ENCODE measurements at regions not wholly inside any gene's neighbourhood (a gene's known extent, or its start where the extent isn't known, plus 50 kb on each side); places are given as distances from the start of the nearest gene placed in this dataset.

DNA sequence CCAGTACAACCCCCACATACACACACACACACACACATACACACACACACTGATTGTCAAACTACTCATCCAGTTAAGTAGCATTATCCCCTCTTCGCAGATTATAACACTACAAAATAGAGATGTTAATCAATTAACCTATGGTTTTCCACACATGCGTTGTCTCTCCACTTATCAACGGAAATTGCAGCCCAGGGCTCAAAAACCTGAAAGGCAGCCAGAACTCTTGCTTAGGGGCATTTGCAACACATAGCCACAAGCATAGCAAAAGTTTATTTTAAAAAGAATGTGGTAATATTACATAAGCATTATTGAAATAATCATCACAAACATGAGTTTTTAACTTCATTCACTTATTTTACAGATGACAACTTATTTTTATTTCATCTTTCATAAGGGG, 265.8 kb downstream of the SLC16A7 start:
- Histone ChIP-seq H3K27ac (no peak overlapping the region), H3K36me3 (replicated peaks; ENCODE audit: insufficient read depth, low read depth) (no peaks in the 10 kb centered on the region), H4K20me1 (ENCODE audit: insufficient read depth, poor library complexity, severe bottlenecking) (no peaks in the 10 kb centered on the region), H3K9me3 (ENCODE audit: low read depth) (no peaks in the 10 kb centered on the region), H3K79me2 (no peaks in the 10 kb centered on the region), H3K4me1 (ENCODE audit: insufficient read depth) (peaks cover 6% of the 10 kb centered on the region), H3K27me3 (no peaks in the 10 kb centered on the region), H3K4me3 (no peak overlapping the region), H2AFZ (no peak overlapping the region), H3K4me2 (no peak overlapping the region), H3K9me2 (replicated peaks; ENCODE audit: insufficient read depth) (no peaks in the 10 kb centered on the region)
- 71% methylated on average over 3 of the region's 3 CpGs for WGBS (ENCODE audit: low lambda C conversion rate, missing lambda C conversion rate)
- DNase-seq (ENCODE audit: low spot score), result no peak
- TF ChIP-seq, protein P1, sequence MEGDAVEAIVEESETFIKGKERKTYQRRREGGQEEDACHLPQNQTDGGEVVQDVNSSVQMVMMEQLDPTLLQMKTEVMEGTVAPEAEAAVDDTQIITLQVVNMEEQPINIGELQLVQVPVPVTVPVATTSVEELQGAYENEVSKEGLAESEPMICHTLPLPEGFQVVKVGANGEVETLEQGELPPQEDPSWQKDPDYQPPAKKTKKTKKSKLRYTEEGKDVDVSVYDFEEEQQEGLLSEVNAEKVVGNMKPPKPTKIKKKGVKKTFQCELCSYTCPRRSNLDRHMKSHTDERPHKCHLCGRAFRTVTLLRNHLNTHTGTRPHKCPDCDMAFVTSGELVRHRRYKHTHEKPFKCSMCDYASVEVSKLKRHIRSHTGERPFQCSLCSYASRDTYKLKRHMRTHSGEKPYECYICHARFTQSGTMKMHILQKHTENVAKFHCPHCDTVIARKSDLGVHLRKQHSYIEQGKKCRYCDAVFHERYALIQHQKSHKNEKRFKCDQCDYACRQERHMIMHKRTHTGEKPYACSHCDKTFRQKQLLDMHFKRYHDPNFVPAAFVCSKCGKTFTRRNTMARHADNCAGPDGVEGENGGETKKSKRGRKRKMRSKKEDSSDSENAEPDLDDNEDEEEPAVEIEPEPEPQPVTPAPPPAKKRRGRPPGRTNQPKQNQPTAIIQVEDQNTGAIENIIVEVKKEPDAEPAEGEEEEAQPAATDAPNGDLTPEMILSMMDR (IDR thresholded peaks at IDR 0.05; ENCODE audit: poor library complexity), result no peak
- TF ChIP-seq EZH2phosphoT487 (IDR thresholded peaks at IDR 0.05; ENCODE audit: low read depth, severe bottlenecking, unreplicated experiment), result no peak
- TF ChIP-seq EZH2 (IDR thresholded peaks at IDR 0.05; ENCODE audit: borderline replicate concordance), result no peak

DNA sequence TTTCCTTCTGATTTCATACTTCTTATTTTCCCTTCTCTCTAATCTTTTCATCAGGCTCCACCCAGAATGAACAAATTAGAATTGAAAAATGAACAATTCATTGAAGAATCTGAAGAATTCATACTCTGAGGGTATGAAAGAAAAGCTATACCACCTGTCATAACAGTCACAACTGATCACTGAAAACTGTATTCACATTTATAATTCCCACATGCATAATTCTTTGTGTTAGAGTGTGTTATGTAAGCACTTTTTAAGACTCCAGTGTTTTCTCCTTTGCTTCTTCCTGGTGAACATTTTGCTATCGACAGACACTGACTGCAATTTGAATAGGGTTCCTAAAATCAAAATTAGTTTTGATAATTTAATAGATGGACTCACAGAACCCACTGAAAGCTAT, 271.2 kb downstream of the SLC16A7 start:
- Histone ChIP-seq H3K27me3 (no peaks in the 10 kb centered on the region), H3K79me2 (no peaks in the 10 kb centered on the region), H4K20me1 (ENCODE audit: insufficient read depth, poor library complexity, severe bottlenecking) (no peaks in the 10 kb centered on the region), H3K9me3 (ENCODE audit: low read depth) (no peaks in the 10 kb centered on the region), H3K4me2 (no peak overlapping the region), H3K9me2 (replicated peaks; ENCODE audit: insufficient read depth) (no peaks in the 10 kb centered on the region), H3K36me3 (replicated peaks; ENCODE audit: insufficient read depth, low read depth) (no peaks in the 10 kb centered on the region), H3K4me3 (no peak overlapping the region), H3K27ac (no peak overlapping the region), H2AFZ (no peak overlapping the region), H3K4me1 (ENCODE audit: insufficient read depth) (no peaks in the 10 kb centered on the region)
- DNase-seq (ENCODE audit: low spot score), result no peak
- WGBS (ENCODE audit: low lambda C conversion rate, missing lambda C conversion rate), result 90% methylated on average over 1 of the region's 1 CpG
- TF ChIP-seq, protein P1 (IDR thresholded peaks at IDR 0.05; ENCODE audit: poor library complexity), result no peak
- TF ChIP-seq EZH2 (IDR thresholded peaks at IDR 0.05; ENCODE audit: borderline replicate concordance) (no peak), EZH2phosphoT487 (IDR thresholded peaks at IDR 0.05; ENCODE audit: low read depth, severe bottlenecking, unreplicated experiment) (no peak)

DNA sequence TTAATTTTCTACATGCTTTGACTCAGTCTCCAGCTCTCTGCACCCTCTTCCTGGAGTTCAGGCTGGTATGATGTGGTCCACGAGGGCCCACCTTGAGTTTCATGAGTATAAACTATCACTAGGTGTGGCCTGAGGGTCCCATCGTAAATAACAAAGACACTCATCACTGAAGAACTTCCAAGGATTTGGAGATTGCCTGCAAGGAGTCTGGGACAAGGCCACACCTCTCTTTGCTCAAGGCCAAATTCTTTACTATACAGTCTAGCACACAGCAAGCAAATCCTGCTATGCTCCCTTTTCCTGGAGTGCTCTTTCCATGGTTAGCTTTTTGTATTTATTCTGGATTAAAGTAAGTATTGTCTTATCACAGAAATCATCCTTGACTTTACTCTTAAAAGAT, 271.9 kb downstream of the SLC16A7 start:
- Histone ChIP-seq H3K79me2 (no peaks in the 10 kb centered on the region), H3K4me1 (ENCODE audit: insufficient read depth) (no peaks in the 10 kb centered on the region), H3K27me3 (no peaks in the 10 kb centered on the region), H3K36me3 (replicated peaks; ENCODE audit: insufficient read depth, low read depth) (no peaks in the 10 kb centered on the region), H2AFZ (no peak overlapping the region), H3K27ac (no peak overlapping the region), H3K9me3 (ENCODE audit: low read depth) (no peaks in the 10 kb centered on the region), H3K4me3 (no peak overlapping the region), H3K4me2 (no peak overlapping the region), H4K20me1 (ENCODE audit: insufficient read depth, poor library complexity, severe bottlenecking) (no peaks in the 10 kb centered on the region), H3K9me2 (replicated peaks; ENCODE audit: insufficient read depth) (no peaks in the 10 kb centered on the region)
- TF ChIP-seq EZH2phosphoT487 (IDR thresholded peaks at IDR 0.05; ENCODE audit: low read depth, severe bottlenecking, unreplicated experiment) (no peak), EZH2 (IDR thresholded peaks at IDR 0.05; ENCODE audit: borderline replicate concordance) (no peak)
- TF ChIP-seq, protein P1 (IDR thresholded peaks at IDR 0.05; ENCODE audit: poor library complexity), result no peak
- DNase-seq (ENCODE audit: low spot score), result no peak
- 66% methylated on average over 2 of the region's 2 CpGs for WGBS (ENCODE audit: low lambda C conversion rate, missing lambda C conversion rate)

DNA sequence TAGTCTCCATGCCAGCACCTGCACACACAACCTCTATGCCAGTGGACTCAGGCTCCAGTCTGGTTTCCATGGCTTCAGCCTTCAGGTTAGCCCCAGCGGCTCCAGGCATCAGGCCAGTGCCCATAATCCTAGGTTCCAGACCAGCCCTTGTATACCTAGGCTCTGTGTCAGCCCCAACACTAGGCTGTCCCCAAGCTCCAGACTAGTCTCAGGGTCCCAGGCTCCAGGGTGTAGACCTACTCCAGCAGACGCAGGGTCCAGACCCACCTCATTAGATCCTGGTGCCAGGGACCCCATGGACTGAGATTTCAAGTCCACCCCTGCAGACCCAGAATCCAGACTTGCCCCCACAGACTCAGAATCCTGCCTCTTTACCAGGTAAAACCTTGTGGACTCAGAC, 275.9 kb downstream of the SLC16A7 start:
- no peak overlapping the region for H3K4me2 ChIP-seq
- no peak overlapping the region for H3K4me3 ChIP-seq
- peaks cover 7% of the 10 kb centered on the region for H3K4me1 ChIP-seq (ENCODE audit: insufficient read depth)
- 98% methylated on average over 2 of the region's 2 CpGs for WGBS (ENCODE audit: low lambda C conversion rate, missing lambda C conversion rate)
- H3K27ac ChIP-seq, result no peak overlapping the region
- H2AFZ ChIP-seq, result no peak overlapping the region
- H3K36me3 ChIP-seq (replicated peaks; ENCODE audit: insufficient read depth, low read depth), result no peaks in the 10 kb centered on the region
- H4K20me1 ChIP-seq (ENCODE audit: insufficient read depth, poor library complexity, severe bottlenecking), result no peaks in the 10 kb centered on the region
- H3K79me2 ChIP-seq, result no peaks in the 10 kb centered on the region
- no peaks in the 10 kb centered on the region for H3K9me3 ChIP-seq (ENCODE audit: low read depth)
- no peak for DNase-seq (ENCODE audit: low spot score)
- no peaks in the 10 kb centered on the region for H3K9me2 ChIP-seq (replicated peaks; ENCODE audit: insufficient read depth)
- no peaks in the 10 kb centered on the region for H3K27me3 ChIP-seq
- TF ChIP-seq EZH2 (IDR thresholded peaks at IDR 0.05; ENCODE audit: borderline replicate concordance), result no peak
- TF ChIP-seq EZH2phosphoT487 (IDR thresholded peaks at IDR 0.05; ENCODE audit: low read depth, severe bottlenecking, unreplicated experiment), result no peak
- TF ChIP-seq, protein P1 (IDR thresholded peaks at IDR 0.05; ENCODE audit: poor library complexity), result no peak

All from hepatocyte (in vitro differentiated cells).